T-cell (primary cell): ENCODE measurements at regions not wholly inside any gene's neighbourhood (a gene's known extent, or its start where the extent isn't known, plus 50 kb on each side); places are given as distances from the start of the nearest gene placed in this dataset.

Experiments
- ATAC-seq, 4 experiments: fragments of 200-7000 bp in 3 of 4; fragments of 150-1000 bp in 1 of 4; cut with Tn5 transposase; replicated peaks in 1 of 4; 1 replicate in 3 of 4; 2 replicates in 1 of 4; pipeline ENCODE4 v1.10.0; 2021; ENCODE audit warnings: moderate library complexity in 3 of 4, mild to moderate bottlenecking in 2 of 4, moderate number of reproducible peaks in 1 of 4
- CTCF ChIA-PET, 2 donors: fragments of 300-600 bp; sonication (Branson Sonifier 250); formaldehyde crosslinking; loops; one replicate each; lab custom pipeline; 2022; ENCODE audit warnings: antibody characterized with exemption in 2 of 2; lab: Charles Lee
- POLR2A ChIA-PET, 2 donors: fragments of 300-600 bp; sonication (Branson Sonifier 250); formaldehyde crosslinking; loops; one replicate each; lab custom pipeline; 2022; ENCODE audit warnings: antibody characterized with exemption in 2 of 2; lab: Charles Lee
- DNase-seq, 35 experiments: peaks; one replicate each; pipeline versions ENCODE4 v3.0.0 to v3.0.0-alpha.2; 2013 to 2023
- H3K27ac ChIP-seq: one replicate; pipeline ENCODE4 v1.5.1; 2013; ENCODE audit warnings: low read length
- H3K27me3 ChIP-seq, 2 experiments: replicated peaks in 1 of 2; 1 replicate in 1 of 2; 2 replicates in 1 of 2; pipeline versions ENCODE4 v1.6.1 to v1.7.0; 2013; ENCODE audit warnings: low read length in 1 of 2, mixed read lengths in 1 of 2; ENCODE audit not compliant: control insufficient read depth in 2 of 2, insufficient read depth in 2 of 2; ENCODE audit errors: extremely low read depth in 1 of 2
- H3K36me3 ChIP-seq, 2 donors: 1 replicate in 1 of 2; 2 replicates in 1 of 2; pipeline versions ENCODE4 v1.6.1 to v1.7.0; 2013; ENCODE audit warnings: low read length in 1 of 2; ENCODE audit not compliant: control insufficient read depth in 2 of 2, insufficient read depth in 1 of 2; ENCODE audit errors: extremely low read depth in 1 of 2
- H3K4me1 ChIP-seq, 2 experiments: 1 replicate in 1 of 2; 2 replicates in 1 of 2; pipeline versions ENCODE4 v1.6.1 to v1.7.0; 2013; ENCODE audit warnings: low read length in 2 of 2, mixed read lengths in 1 of 2; ENCODE audit not compliant: insufficient read depth in 2 of 2, control insufficient read depth in 1 of 2; ENCODE audit errors: extremely low read depth in 1 of 2
- H3K4me3 ChIP-seq, 2 donors: 1 replicate in 1 of 2; 2 replicates in 1 of 2; pipeline versions ENCODE4 v1.5.1 to v1.7.0; 2013; ENCODE audit warnings: mild to moderate bottlenecking in 2 of 2, low read length in 1 of 2, moderate library complexity in 1 of 2; ENCODE audit not compliant: control insufficient read depth in 1 of 2; ENCODE audit errors: extremely low read depth in 1 of 2
- H3K9me3 ChIP-seq: 2 replicates; pipeline ENCODE4 v1.7.0; 2013
- H3K27ac Mint-ChIP-seq, 2 donors: one replicate each; pipeline ENCODE4 v1.8.0; 2020 to 2021; ENCODE audit warnings: mild to moderate bottlenecking in 2 of 2, mixed read lengths in 2 of 2
- H3K27me3 Mint-ChIP-seq, 2 donors: one replicate each; pipeline ENCODE4 v1.8.0; 2021 to 2022; ENCODE audit warnings: mixed read lengths in 2 of 2
- H3K36me3 Mint-ChIP-seq: one replicate; pipeline ENCODE4 v1.8.0; 2021; ENCODE audit warnings: mixed read lengths
- H3K4me1 Mint-ChIP-seq, 3 donors: one replicate each; pipeline ENCODE4 v1.8.0; 2020 to 2022; ENCODE audit warnings: mixed read lengths in 3 of 3, mild to moderate bottlenecking in 1 of 3
- H3K4me3 Mint-ChIP-seq, 3 donors: one replicate each; pipeline ENCODE4 v1.8.0; 2020 to 2022; ENCODE audit warnings: mild to moderate bottlenecking in 3 of 3, mixed read lengths in 3 of 3, moderate library complexity in 3 of 3
- H3K9me3 Mint-ChIP-seq, 3 donors: one replicate each; pipeline ENCODE4 v1.8.0; 2020 to 2022; ENCODE audit warnings: mixed read lengths in 3 of 3
- WGBS: methylation state at CpG from one replicate; pipeline ENCODE4 v1.1.5; 2013; ENCODE audit warnings: missing lambda C conversion rate; ENCODE audit not compliant: insufficient coverage; 5-methylcytosine and 5-hydroxymethylcytosine counted together

- Mint-ChIP-seq H3K9me3 (no peaks in the 10 kb centered on the region), H3K36me3 (no peaks in the 10 kb centered on the region), H3K27ac (no peak overlapping the region), H3K27me3 (peaks cover 23 to 40% of the 10 kb centered on the region in 2 donors), H3K4me1 (no peaks in the 10 kb centered on the region), H3K4me3 (no peak overlapping the region)
- no peak overlapping the region for H3K27ac ChIP-seq
- peaks cover 0 to 3% of the 10 kb centered on the region in 2 experiments for H3K27me3 ChIP-seq
- POLR2A ChIA-PET = no interaction called here
- CTCF ChIA-PET = no interaction called here
- H3K36me3 ChIP-seq = no peaks in the 10 kb centered on the region
- ATAC-seq (no peak), DNase-seq (no peak)
- H3K4me1 ChIP-seq = no peaks in the 10 kb centered on the region
- H3K4me3 ChIP-seq = no peak overlapping the region
- H3K9me3 ChIP-seq = no peaks in the 10 kb centered on the region
- 100% methylated on average over 2 of the region's 3 CpGs for WGBS
Observed at GRCh38 chr3:150243466-150243865, 164.6 kb upstream of the TSC22D2 start.

DNA sequence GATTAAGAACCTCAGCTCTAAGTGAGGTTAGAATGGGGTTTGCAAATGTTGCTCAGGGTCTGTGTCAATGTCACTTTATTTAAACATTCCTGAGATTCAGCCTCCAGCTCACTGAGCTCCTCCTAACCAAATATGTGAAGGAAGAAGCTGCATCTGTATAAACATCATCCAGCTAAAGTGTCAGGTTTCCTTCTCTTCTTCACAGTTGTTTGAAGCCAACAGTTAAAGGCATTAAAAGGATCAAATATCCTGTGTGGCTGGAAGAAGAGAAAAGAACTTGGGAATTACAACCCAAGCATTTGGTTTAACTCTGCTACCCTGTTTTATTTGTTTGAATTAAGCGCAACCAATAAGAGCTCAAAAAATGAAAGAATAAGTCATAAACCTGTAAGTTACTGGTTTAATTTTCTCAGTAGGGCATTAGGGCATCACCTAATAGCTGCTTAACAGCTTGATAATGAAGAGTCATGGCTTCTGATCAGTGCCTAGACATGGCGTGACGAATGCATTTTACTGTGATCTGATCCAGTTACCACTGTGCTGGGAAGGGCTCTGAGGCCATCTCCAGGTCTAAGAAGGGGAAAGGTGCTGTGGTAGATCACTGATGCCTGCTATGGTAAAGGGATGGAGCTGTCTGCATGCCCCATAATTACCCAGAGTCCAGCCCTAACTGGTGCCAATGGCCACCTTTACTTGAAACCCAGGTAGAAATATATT lies 165.7 kb upstream of the TSC22D2 start:
- H3K27ac ChIP-seq = no peak overlapping the region
- H3K9me3 Mint-ChIP-seq = no peaks in the 10 kb centered on the region
- 100% methylated on average over 1 of the region's 3 CpGs for WGBS
- CTCF ChIA-PET = no interaction called here
- H3K4me3 Mint-ChIP-seq = no peak overlapping the region
- ATAC-seq (no peak), DNase-seq (no peak)
- peaks cover 0 to under 1% of the 10 kb centered on the region in 2 experiments for H3K27me3 ChIP-seq
- H3K9me3 ChIP-seq = no peaks in the 10 kb centered on the region
- no peaks in the 10 kb centered on the region for H3K4me1 Mint-ChIP-seq
- no peaks in the 10 kb centered on the region for H3K36me3 ChIP-seq
- H3K4me1 ChIP-seq = no peaks in the 10 kb centered on the region
- no peaks in the 10 kb centered on the region for H3K36me3 Mint-ChIP-seq
- H3K27ac Mint-ChIP-seq = no peak overlapping the region
- POLR2A ChIA-PET = no interaction called here
- peaks cover 19 to 35% of the 10 kb centered on the region in 2 donors for H3K27me3 Mint-ChIP-seq
- H3K4me3 ChIP-seq = no peak overlapping the region

DNA sequence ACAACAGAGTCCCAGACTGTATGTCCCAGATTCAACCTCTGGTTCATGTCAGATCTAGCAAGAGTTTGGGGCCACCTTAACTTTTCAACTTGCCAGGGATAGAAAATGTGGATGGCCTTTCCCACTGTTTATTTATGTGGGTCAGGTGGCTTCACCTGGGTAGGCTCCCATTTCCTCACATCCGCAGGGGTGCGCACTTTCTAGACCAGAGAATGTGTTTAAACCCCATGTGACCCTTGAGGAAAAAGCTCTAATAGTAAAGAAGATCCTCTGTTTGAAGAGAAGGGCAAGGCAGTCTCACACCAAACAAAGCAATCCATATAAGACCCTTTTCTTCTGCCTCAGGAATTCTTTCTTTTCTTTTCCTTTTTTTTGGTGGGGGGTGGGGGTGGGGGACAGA lies 167.2 kb upstream of the TSC22D2 start:
- H3K9me3 Mint-ChIP-seq = no peaks in the 10 kb centered on the region
- H3K27ac Mint-ChIP-seq = no peak overlapping the region
- CTCF ChIA-PET = interaction anchor here in 1 of 2 donors (0.7 kb wide), 1 partner anchor 15 kb away, joined by 5 read pairs; no protein-coding TSS in a partner anchor
- no peak overlapping the region for H3K27ac ChIP-seq
- ATAC-seq (no peak), DNase-seq (no peak)
- no peaks in the 10 kb centered on the region for H3K9me3 ChIP-seq
- no peaks in the 10 kb centered on the region for H3K36me3 Mint-ChIP-seq
- no peak overlapping the region for H3K4me3 Mint-ChIP-seq
- WGBS = no CpG with 5 or more reads among the region's 2 CpGs
- POLR2A ChIA-PET = no interaction called here
- H3K27me3 Mint-ChIP-seq = peaks cover 15 to 22% of the 10 kb centered on the region in 2 donors
- H3K4me3 ChIP-seq = no peak overlapping the region
- no peaks in the 10 kb centered on the region for H3K4me1 ChIP-seq
- no peaks in the 10 kb centered on the region for H3K27me3 ChIP-seq
- H3K4me1 Mint-ChIP-seq = no peaks in the 10 kb centered on the region
- no peaks in the 10 kb centered on the region for H3K36me3 ChIP-seq

DNA sequence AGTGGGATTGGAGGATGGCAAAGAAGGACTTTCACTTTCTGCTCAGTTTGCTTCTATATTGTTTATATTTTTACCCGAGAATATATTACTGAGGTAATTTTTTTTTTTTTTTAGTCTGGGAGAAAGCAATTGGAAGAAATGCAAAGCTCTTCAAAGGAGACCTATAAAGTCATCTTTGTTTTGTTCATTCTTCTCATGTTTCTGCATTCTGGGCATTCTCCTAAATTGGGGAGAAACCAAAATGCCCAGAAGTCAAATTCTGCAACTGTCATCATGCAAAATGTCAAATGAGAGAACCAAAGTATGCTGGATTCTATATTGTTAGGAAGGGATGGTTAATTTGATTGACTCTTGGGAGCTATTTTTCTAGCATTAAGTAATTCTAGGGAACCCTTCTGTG lies 168.3 kb upstream of the TSC22D2 start:
- no peak overlapping the region for H3K4me3 ChIP-seq
- H3K4me3 Mint-ChIP-seq = no peak overlapping the region
- no peaks in the 10 kb centered on the region for H3K4me1 Mint-ChIP-seq
- POLR2A ChIA-PET = no interaction called here
- no peaks in the 10 kb centered on the region for H3K27me3 ChIP-seq
- no peaks in the 10 kb centered on the region for H3K36me3 Mint-ChIP-seq
- H3K4me1 ChIP-seq = no peaks in the 10 kb centered on the region
- CTCF ChIA-PET = no interaction called here
- no peak overlapping the region for H3K27ac Mint-ChIP-seq
- H3K9me3 Mint-ChIP-seq = no peaks in the 10 kb centered on the region
- DNase-seq (no peak), ATAC-seq (no peak)
- H3K9me3 ChIP-seq = no peaks in the 10 kb centered on the region
- no peak overlapping the region for H3K27ac ChIP-seq
- WGBS = no CpG with 5 or more reads among the region's 1 CpG
- H3K27me3 Mint-ChIP-seq = peaks cover 9 to 14% of the 10 kb centered on the region in 2 donors
- no peaks in the 10 kb centered on the region for H3K36me3 ChIP-seq

GRCh38 chr3:150238995-150239619 lies 169.0 kb upstream of the TSC22D2 start:
- Histone ChIP-seq H3K27me3 (no peaks in the 10 kb centered on the region), H3K36me3 (no peaks in the 10 kb centered on the region), H3K4me1 (no peaks in the 10 kb centered on the region), H3K27ac (no peak overlapping the region), H3K9me3 (no peaks in the 10 kb centered on the region), H3K4me3 (no peak overlapping the region)
- no peak for DNase-seq
- ATAC-seq = no peak
- H3K36me3 Mint-ChIP-seq = no peaks in the 10 kb centered on the region
- peaks cover 9% of the 10 kb centered on the region in 2 donors for H3K27me3 Mint-ChIP-seq
- ChIA-PET POLR2A (no interaction called here), CTCF (no interaction called here)
- H3K9me3 Mint-ChIP-seq = no peaks in the 10 kb centered on the region
- H3K4me1 Mint-ChIP-seq = no peaks in the 10 kb centered on the region
- H3K27ac Mint-ChIP-seq = no peak overlapping the region
- 90% methylated on average over 3 of the region's 5 CpGs for WGBS
- no peak overlapping the region for H3K4me3 Mint-ChIP-seq

- ChIA-PET CTCF (no interaction called here), POLR2A (no interaction called here)
- H3K4me3 Mint-ChIP-seq = no peak overlapping the region
- no peak overlapping the region for H3K27ac Mint-ChIP-seq
- 98% methylated on average over 4 of the region's 9 CpGs for WGBS
- no peaks in the 10 kb centered on the region for H3K36me3 ChIP-seq
- DNase-seq (no peak), ATAC-seq (no peak)
- H3K27ac ChIP-seq = no peak overlapping the region
- H3K27me3 Mint-ChIP-seq = peaks cover under 1 to 4% of the 10 kb centered on the region in 2 donors
- H3K27me3 ChIP-seq = no peaks in the 10 kb centered on the region
- no peak overlapping the region for H3K4me3 ChIP-seq
- H3K9me3 Mint-ChIP-seq = no peaks in the 10 kb centered on the region
- H3K4me1 ChIP-seq = no peaks in the 10 kb centered on the region
- H3K9me3 ChIP-seq = no peaks in the 10 kb centered on the region
- H3K36me3 Mint-ChIP-seq = no peaks in the 10 kb centered on the region
- no peaks in the 10 kb centered on the region for H3K4me1 Mint-ChIP-seq
Observed at GRCh38 chr3:150238048-150238802, 169.9 kb upstream of the TSC22D2 start.
